ENCODE measurements at regions not wholly inside any gene's neighbourhood (a gene's known extent, or its start where the extent isn't known, plus 50 kb on each side); places are given as distances from the start of the nearest gene placed in this dataset.

GRCh38 chr6:91780270-91780669 lies 1193.4 kb upstream of the MAP3K7 start:
- DNase-seq (ENCODE audit: low read depth in 2 of 3, low spot score in 2 of 3) = no peak

GRCh38 chr6:91761621-91762020 lies 1174.7 kb upstream of the MAP3K7 start:
- DNase-seq (ENCODE audit: low read depth in 2 of 3, low spot score in 2 of 3) = no peak

GRCh38 chr6:91754691-91755090 lies 1167.8 kb upstream of the MAP3K7 start:
- no peak for DNase-seq (ENCODE audit: low read depth in 2 of 3, low spot score in 2 of 3)

GRCh38 chr6:91751526-91751925 lies 1164.7 kb upstream of the MAP3K7 start:
- no peak for DNase-seq (ENCODE audit: low read depth in 2 of 3, low spot score in 2 of 3)

DNA sequence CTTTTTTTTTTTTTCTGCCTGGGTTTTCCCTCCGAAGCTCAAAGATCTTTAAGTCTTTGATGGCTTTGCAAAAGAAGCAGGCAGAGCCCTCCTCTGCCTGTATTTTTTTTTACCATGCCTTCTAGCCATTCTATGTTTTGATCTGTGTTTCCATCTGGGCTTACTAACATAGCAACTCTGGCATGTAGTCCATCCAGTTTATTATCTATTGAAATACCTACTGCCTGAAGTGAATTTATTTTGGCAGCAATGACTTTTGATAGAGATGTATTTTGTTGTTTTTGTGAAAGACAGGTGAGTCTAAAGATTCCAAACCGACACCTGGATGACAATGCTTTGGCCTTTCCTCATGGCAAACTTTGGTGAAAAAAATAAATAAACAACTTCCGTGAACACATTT lies 1157.7 kb upstream of the MAP3K7 start:
- DNase-seq (ENCODE audit: low read depth in 2 of 3, low spot score in 2 of 3) = no peak

DNA sequence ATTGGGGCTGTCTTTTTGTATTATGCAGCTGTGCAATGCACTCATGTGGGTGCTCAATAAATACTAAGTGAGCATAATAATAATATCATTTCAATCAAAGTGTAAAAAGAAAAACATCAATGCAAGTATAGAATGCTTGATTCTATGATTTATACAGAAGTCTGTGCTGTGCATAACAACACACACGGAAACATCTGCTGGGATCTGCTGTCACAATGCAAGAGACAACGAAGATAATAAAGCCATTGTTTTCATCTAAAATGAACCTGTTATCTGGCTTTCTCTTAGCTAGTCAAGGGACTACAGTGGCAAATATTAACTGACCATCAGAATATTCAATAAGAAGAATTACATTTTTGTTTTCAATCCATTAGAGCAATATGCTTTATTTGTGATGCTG lies 1156.9 kb upstream of the MAP3K7 start:
- DNase-seq (ENCODE audit: low read depth in 2 of 3, low spot score in 2 of 3) = no peak

GRCh38 chr6:91731939-91732338 lies 1145.1 kb upstream of the MAP3K7 start:
- no peak for DNase-seq (ENCODE audit: low read depth in 2 of 3, low spot score in 2 of 3)

GRCh38 chr6:91730710-91731109 lies 1143.8 kb upstream of the MAP3K7 start:
- no peak for DNase-seq (ENCODE audit: low read depth in 2 of 3, low spot score in 2 of 3)

GRCh38 chr6:91720324-91720723 lies 1133.5 kb upstream of the MAP3K7 start:
- DNase-seq (ENCODE audit: low read depth in 2 of 3, low spot score in 2 of 3) = no peak

GRCh38 chr6:91719414-91719813 lies 1132.5 kb upstream of the MAP3K7 start:
- no peak for DNase-seq (ENCODE audit: low read depth in 2 of 3, low spot score in 2 of 3)

GRCh38 chr6:91718198-91718597 lies 1131.3 kb upstream of the MAP3K7 start:
- no peak for DNase-seq (ENCODE audit: low read depth in 2 of 3, low spot score in 2 of 3)

- DNase-seq (ENCODE audit: low read depth in 2 of 3, low spot score in 2 of 3) = no peak
Measured at GRCh38 chr6:91717094-91717493, 1130.2 kb upstream of the MAP3K7 start.

DNA sequence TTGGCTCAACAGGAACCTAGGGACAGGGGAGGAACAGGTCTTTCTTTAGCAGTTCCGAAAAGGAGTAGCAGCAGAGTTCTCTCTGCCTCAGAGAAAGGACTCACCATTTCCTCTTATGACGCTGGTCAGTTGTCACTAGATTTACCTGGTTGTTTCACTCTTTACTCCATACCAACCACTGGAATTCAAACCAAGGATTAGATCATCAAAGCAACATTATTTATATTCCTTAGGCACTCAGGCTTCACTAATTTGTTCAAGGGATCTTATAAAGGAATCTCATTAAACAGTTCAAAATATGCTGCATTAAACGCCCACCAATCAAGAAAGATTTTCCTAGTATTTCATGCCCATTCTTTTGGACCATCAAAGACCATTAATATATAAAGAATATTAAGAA lies 1129.5 kb upstream of the MAP3K7 start:
- DNase-seq (ENCODE audit: low read depth in 2 of 3, low spot score in 2 of 3) = no peak

DNA sequence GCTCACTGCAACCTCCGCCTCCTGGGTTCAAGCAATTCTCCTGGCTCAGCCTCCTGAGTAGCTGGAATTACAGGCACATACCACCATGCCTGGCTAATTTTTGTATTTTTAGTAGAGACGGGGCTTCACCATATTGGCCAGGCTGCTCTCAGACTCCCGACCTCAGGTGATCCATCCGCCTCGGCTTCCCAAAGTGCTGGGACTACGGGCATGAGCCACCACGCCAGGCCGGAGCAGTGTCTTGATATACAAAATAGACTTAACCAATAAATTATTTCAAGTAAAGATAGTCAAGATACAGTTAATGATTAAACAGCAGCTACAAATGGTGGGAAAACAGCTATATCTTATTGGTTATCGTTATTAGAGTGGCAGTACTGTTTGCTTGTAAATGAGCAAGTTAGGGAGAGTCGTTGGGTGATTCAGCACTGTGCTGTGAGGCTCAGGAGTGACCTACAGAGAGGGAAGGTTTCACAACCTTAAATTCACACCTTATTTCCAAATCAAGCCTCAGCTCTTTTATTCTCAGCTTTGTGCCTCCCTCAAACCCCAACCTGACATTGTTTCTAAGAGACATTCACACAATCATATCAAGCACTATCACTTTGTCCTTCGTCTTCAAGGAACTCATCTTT lies 1128.4 kb upstream of the MAP3K7 start:
- no peak for DNase-seq (ENCODE audit: low read depth in 2 of 3, low spot score in 2 of 3)

DNA sequence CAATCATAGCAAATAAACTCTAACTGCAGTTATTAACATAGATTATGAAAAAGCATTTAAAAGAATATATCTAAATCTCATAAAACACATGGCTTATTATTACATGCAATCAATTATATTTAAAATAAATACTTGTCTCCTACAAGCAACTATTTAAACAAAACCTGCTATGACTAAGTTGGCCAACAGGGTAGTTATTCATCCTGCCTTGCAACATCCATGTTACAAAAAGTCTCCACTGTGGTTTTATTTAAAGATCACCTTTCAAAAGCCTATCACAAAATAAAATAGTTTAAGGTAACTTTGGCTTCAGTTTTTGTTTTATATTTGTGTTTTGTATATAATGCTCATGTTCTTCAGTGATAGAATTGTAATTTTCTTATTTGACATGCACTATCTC lies 1127.0 kb upstream of the MAP3K7 start:
- no peak for DNase-seq (ENCODE audit: low read depth in 2 of 3, low spot score in 2 of 3)

GRCh38 chr6:91711518-91711917 lies 1124.6 kb upstream of the MAP3K7 start:
- DNase-seq (ENCODE audit: low read depth in 2 of 3, low spot score in 2 of 3) = no peak

DNA sequence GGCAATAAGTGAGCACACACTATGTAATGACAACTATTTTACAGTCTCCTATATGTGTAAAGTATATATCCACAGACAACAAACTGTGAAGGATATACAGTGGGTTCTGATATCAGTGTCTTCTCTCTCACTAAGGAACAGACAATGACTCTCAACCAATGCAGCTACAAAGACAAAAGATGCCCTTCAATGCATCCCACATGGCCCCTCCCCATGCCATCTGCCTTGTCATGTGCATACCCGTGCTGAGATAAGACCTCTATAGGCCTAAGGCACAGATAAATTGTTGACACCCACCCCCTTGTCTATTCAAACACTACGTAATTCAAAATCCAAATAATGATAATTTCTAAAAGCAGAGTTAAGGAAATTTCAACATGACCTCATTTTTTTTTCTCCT lies 1123.5 kb upstream of the MAP3K7 start:
- no peak for DNase-seq (ENCODE audit: low read depth in 2 of 3, low spot score in 2 of 3)

DNA sequence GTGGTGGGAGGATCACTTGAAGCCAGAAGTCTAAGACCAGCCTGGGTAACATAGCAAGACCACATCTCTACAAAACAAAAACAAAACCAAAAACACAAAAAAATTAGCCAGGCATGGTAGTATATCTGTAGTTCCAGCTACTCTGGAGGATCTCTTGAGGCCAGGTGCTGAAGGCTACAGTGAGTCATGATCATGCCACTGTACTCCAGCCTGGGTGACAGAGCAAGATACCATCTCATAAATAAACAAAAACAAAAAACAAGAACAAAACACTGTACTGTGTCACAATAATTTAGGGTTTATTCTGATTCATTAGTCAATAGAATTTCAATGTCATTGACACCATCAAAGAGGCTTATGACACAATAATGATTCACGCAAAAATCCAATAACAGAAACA lies 1121.7 kb upstream of the MAP3K7 start:
- no peak for DNase-seq (ENCODE audit: low read depth in 2 of 3, low spot score in 2 of 3)

GRCh38 chr6:91705646-91706045 lies 1118.8 kb upstream of the MAP3K7 start:
- no peak for DNase-seq (ENCODE audit: low read depth in 2 of 3, low spot score in 2 of 3)

DNA sequence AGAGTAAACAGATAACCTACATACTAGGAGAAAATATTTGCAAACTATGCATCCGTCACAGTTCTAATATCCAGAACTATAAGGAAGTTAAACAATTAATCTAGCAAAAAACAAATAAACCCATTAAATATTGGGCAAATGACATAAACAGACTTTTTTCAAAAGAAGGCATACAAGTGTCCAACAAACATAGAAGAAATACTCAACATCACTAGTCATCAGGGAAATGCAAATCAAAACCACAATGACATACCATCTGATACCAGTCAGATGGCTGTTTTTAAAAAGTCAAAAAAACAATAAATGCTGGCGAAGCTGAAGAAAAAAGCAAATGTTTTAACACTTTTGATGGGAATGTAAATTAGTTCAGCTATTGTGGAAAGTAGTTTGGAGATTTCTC lies 1117.7 kb upstream of the MAP3K7 start:
- DNase-seq (ENCODE audit: low read depth in 2 of 3, low spot score in 2 of 3) = no peak

DNA sequence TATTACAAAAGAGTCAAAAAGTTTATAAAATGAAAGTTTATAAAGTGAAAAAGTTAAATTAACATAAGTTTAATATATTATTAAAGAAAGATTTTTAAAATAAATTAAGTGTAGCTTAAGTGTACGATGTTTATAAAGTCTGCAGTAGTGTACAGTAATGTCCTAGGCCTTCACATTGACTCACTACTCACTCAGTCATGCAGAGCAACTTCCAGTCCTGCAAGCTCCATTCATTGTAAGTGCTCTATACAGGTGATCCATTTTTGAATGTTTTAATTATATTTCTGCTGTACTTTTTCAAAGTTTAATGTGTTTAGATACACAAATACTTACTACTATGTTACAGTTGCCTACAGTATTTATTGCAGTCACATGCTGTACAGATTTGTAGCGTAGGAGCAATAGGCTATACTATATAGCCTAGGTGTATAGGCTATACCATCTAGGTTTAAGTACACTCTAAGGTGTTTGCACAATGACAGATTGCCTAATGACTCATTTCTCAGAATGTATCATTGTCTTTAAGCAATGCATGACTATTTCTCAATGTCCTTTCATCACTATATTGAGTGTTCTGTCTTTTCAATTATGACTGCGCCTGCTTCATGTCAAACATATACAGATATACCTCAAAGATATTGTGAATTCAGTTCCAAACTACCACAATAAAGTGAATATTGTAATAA lies 1110.3 kb upstream of the MAP3K7 start:
- DNase-seq (ENCODE audit: low read depth in 2 of 3, low spot score in 2 of 3) = no peak

GRCh38 chr6:91695221-91695620 lies 1108.3 kb upstream of the MAP3K7 start:
- no peak for DNase-seq (ENCODE audit: low read depth in 2 of 3, low spot score in 2 of 3)
